OCI-LY1 (cell line): ENCODE measurements at regions not wholly inside any gene's neighbourhood (a gene's known extent, or its start where the extent isn't known, plus 50 kb on each side); places are given as distances from the start of the nearest gene placed in this dataset.
"Not testable (repeated sequence)": the region's sequence is repeated elsewhere in the genome, so short reads cannot be mapped to it uniquely, and the experiment has no call there.

Source experiments
- H2AFZ ChIP-seq: fragments of 200-600 bp; sonication (generic), shearing (Covaris generic); 2 replicates; pipeline ENCODE4 v1.6.0; 2014; ENCODE audit warnings: antibody characterized with exemption, mild to moderate bottlenecking, low read length
- H3F3A ChIP-seq: fragments of 200-600 bp; sonication (generic), shearing (Covaris generic); 2 replicates; pipeline ENCODE4 v1.6.0; 2014; ENCODE audit warnings: mild to moderate bottlenecking, antibody characterized with exemption, low read length, moderate library complexity; ENCODE audit not compliant: insufficient read depth
- H3K27ac ChIP-seq: fragments of 200-600 bp; sonication (generic); 2 replicates; pipeline ENCODE4 v1.5.1; 2014; ENCODE audit warnings: low read length, mixed run types, mild to moderate bottlenecking, low read depth; ENCODE audit not compliant: poor library complexity, severe bottlenecking
- H3K27me3 ChIP-seq: fragments of 200-600 bp; sonication (generic); 2 replicates; pipeline ENCODE4 v1.6.0; 2014; ENCODE audit warnings: antibody characterized with exemption, mild to moderate bottlenecking, low read length, moderate library complexity; ENCODE audit not compliant: insufficient read depth
- H3K36me3 ChIP-seq: fragments of 200-600 bp; sonication (generic); 2 replicates; pipeline ENCODE4 v1.6.1; 2014; ENCODE audit warnings: mild to moderate bottlenecking, antibody characterized with exemption, low read length, moderate library complexity, mixed read lengths; ENCODE audit not compliant: insufficient read depth
- H3K4me1 ChIP-seq: fragments of 200-600 bp; sonication (generic); 2 replicates; pipeline ENCODE4 v1.5.1; 2014; ENCODE audit warnings: mild to moderate bottlenecking, low read length, moderate library complexity; ENCODE audit not compliant: insufficient read depth, severe bottlenecking
- H3K4me2 ChIP-seq: fragments of 200-600 bp; sonication (generic), shearing (Covaris generic); 2 replicates; pipeline ENCODE4 v1.6.1; 2014; ENCODE audit warnings: low read length
- H3K4me3 ChIP-seq: fragments of 200-600 bp; sonication (generic); 2 replicates; pipeline ENCODE4 v1.5.1; 2014; ENCODE audit warnings: low read length, low read depth, mild to moderate bottlenecking, mixed read lengths; ENCODE audit not compliant: poor library complexity, severe bottlenecking
- H3K79me2 ChIP-seq: fragments of 200-600 bp; shearing (Covaris generic); 2 replicates; pipeline ENCODE4 v1.6.1; 2016; ENCODE audit warnings: mixed run types, low read length, mixed read lengths; ENCODE audit not compliant: insufficient read depth
- H3K9ac ChIP-seq: fragments of 200-600 bp; sonication (generic), shearing (Covaris generic); 2 replicates; pipeline ENCODE4 v1.6.1; 2014; ENCODE audit warnings: mild to moderate bottlenecking, low read length, mixed read lengths
- H3K9me2 ChIP-seq: fragments of 200-600 bp; sonication (generic), shearing (Covaris generic); 2 replicates; pipeline ENCODE4 v1.6.1; 2014; ENCODE audit warnings: low read depth, mild to moderate bottlenecking, low read length, mixed read lengths
- H3K9me3 ChIP-seq: fragments of 200-600 bp; shearing (Covaris generic); 2 replicates; pipeline ENCODE4 v1.6.1; 2014; ENCODE audit warnings: low read length, mixed read lengths
- H4K20me1 ChIP-seq: fragments of 200-600 bp; sonication (generic), shearing (Covaris generic); 2 replicates; pipeline ENCODE4 v1.6.0; 2016; ENCODE audit warnings: mild to moderate bottlenecking, low read length; ENCODE audit not compliant: insufficient read depth

DNA sequence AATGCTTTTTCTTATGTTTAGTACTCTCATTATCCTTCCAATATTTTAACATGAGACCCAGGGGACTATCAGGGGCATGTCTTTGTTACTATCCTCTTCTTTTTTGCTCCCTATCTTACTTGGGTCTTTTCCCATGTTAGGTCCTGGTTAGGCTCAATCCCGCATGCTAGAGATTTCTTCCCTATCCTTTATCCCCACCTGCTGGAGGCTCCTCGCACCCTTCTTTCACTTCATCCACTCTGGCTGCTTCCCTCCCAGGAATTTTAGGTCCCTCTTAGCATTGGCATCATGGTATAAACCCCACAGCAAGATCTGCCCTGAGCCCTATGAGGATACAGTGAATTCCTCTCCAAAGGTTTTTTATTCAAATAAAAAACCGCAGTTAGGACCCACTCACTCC is 567.3 kb downstream of the ANKRD30B start:
- Histone ChIP-seq H3K4me2 (0 out of 2 replicates have a peak overlapping the region, but pooled peaks have one; percentile 23), H3K27ac (peak overlapping the region; percentile 54)
- not testable (repeated sequence) for H2AFZ ChIP-seq, H3K4me1 ChIP-seq, H3F3A ChIP-seq, H4K20me1 ChIP-seq, H3K9me3 ChIP-seq, H3K9me2 ChIP-seq, H3K27me3 ChIP-seq, H3K79me2 ChIP-seq, H3K9ac ChIP-seq, H3K4me3 ChIP-seq, H3K36me3 ChIP-seq

DNA sequence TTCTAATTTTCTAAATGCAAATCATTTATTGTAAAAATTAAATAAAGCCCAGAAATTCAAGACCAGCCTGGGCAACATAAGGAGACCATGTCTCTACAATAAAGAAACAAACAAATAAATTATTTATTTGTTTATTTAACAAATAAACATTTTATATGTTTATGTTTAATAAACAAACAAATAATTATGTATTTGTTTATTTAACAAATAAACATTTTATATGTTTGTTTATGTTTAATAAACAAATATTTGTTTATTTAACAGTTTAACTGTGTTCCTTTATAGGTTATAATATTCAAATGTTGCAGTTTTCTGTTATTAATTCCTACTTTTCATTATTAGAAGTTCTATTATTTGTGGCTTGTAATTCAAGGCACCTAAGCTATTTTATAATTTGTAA is 570.7 kb downstream of the ANKRD30B start:
- H3K27me3 ChIP-seq, H3K4me1 ChIP-seq, H2AFZ ChIP-seq: not testable (repeated sequence)

DNA sequence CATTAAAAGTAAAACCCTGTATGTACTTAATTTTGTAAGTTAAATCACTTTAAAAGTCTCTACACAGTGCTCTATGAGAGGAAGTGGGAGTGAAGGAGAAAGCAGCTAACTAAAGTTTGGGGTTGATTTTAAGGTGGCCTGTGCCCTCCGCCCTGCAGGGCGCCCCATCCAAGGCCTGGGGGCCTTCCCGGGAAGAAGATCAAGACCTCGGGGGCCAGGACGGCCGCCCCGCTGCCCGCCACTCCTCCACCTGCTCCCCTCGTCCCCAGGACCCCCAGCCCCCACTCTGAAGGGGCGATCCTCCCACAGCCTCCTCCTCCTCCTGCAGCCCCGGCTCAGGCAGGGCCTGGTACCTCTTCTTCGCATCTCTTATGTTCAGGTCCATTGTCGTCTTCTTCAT is 581.7 kb downstream of the ANKRD30B start:
- H2AFZ ChIP-seq, H3F3A ChIP-seq, H3K4me2 ChIP-seq, H3K9me3 ChIP-seq, H3K36me3 ChIP-seq, H3K79me2 ChIP-seq, H4K20me1 ChIP-seq, H3K27me3 ChIP-seq, H3K4me1 ChIP-seq, H3K4me3 ChIP-seq, H3K9ac ChIP-seq, H3K27ac ChIP-seq, H3K9me2 ChIP-seq: not testable (repeated sequence)

More for the DNA sequence above, 570.7 kb downstream of the ANKRD30B start:
- H3K4me2 ChIP-seq, H3K36me3 ChIP-seq, H3K9ac ChIP-seq, H3K4me3 ChIP-seq, H3F3A ChIP-seq, H3K9me3 ChIP-seq, H3K27ac ChIP-seq, H3K79me2 ChIP-seq, H3K9me2 ChIP-seq, H4K20me1 ChIP-seq: not testable (repeated sequence)

DNA sequence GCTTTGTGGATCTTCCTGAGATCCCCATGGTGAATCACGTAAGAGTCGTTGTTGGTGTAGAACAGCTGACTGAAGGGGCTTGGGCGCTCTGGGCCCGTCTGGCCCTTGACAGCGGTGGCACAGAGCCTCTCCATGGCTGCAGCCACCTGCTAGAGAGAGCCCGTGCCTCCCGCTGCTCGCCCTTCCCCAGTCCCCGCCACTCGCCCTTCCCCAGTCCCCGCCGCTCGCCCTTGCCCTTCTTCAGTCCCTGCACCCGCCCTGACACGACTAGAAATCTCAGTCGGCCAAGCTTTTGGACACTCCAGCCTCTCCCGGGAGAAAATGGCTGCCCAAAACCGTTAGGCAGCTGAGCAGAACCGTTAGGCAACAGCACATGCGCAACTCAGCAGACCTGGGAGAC is 582.2 kb downstream of the ANKRD30B start:
- not testable (repeated sequence) for H3K27me3 ChIP-seq, H3K9me3 ChIP-seq, H3K27ac ChIP-seq, H3K4me3 ChIP-seq, H3K36me3 ChIP-seq, H3K9me2 ChIP-seq, H3K9ac ChIP-seq, H4K20me1 ChIP-seq, H2AFZ ChIP-seq, H3F3A ChIP-seq, H3K4me1 ChIP-seq, H3K4me2 ChIP-seq, H3K79me2 ChIP-seq

DNA sequence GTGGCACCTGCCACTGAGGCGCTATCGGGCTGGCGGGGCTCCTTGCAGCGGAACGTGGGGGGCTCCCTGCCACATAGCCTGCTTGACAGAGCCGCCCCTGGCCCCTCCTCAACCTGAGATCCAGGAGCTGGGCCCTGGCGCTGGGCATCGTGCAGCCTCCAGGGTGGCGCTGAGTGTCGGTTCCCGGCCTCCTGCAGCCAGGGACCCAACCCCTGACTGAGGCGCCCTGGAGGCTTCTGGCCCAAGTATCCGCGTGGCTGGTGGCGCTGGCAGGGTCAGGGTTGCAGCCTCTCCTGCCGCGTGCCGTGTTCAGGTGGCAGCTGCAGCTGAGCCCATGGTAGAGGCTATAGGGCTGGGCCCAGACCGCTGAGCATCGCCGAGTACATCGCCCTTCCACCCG is 582.6 kb downstream of the ANKRD30B start:
- H4K20me1 ChIP-seq, H3K4me3 ChIP-seq, H3K79me2 ChIP-seq, H3K27me3 ChIP-seq, H2AFZ ChIP-seq, H3K9me2 ChIP-seq, H3K36me3 ChIP-seq, H3K9ac ChIP-seq, H3K4me2 ChIP-seq, H3K9me3 ChIP-seq, H3K4me1 ChIP-seq, H3F3A ChIP-seq, H3K27ac ChIP-seq: not testable (repeated sequence)

DNA sequence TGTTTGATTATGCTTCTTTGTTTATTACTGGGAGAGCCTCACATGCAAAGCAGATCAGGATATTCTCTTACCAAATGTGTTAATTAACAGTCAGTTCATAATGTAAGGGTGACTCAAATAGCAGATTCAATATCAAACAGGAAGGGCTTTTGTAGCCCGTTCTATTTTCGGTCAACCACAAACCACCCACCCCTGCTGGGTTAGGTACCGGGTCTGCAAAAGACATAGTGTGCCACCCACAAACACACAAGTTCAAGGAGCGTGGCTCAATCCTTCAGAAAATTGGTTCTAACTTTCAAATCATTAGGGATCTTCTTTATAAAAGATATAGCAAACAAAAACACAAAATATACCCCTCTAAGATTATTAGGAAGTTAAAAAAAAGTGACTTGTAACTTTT is 627.7 kb downstream of the ANKRD30B start:
- not testable (repeated sequence) for H3K9me2 ChIP-seq, H3K79me2 ChIP-seq, H3K36me3 ChIP-seq, H3K9me3 ChIP-seq, H3K27ac ChIP-seq, H3K4me1 ChIP-seq, H3F3A ChIP-seq, H3K9ac ChIP-seq, H2AFZ ChIP-seq, H3K4me3 ChIP-seq, H3K27me3 ChIP-seq, H3K4me2 ChIP-seq, H4K20me1 ChIP-seq

DNA sequence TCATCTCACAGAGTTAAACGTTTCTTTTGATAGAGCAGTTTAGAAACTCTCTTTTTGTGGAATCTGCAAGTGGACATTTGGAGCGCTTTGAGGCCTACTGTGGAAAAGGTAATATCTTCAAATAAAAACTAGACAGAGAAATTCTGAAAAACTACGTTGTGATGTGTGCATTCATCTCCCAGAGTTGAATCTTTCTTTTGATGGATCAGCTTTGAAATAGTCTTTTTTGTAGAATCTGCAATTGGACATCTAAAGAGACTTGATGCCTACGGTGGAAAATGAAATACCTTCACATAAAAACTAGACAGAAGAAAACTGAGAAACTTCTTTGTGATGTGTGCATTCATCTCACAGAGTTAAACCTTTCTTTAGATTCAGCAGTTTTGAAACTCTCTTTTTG is 659.9 kb downstream of the ANKRD30B start:
- H3K4me2 ChIP-seq, H3K9me3 ChIP-seq, H3K4me3 ChIP-seq, H3K27me3 ChIP-seq, H3K27ac ChIP-seq, H3K79me2 ChIP-seq, H3F3A ChIP-seq, H3K4me1 ChIP-seq, H3K9me2 ChIP-seq, H4K20me1 ChIP-seq, H3K36me3 ChIP-seq, H2AFZ ChIP-seq, H3K9ac ChIP-seq: not testable (repeated sequence)
